OCI-LY7 (cell line): ENCODE measurements at regions not wholly inside any gene's neighbourhood (a gene's known extent, or its start where the extent isn't known, plus 50 kb on each side); places are given as distances from the start of the nearest gene placed in this dataset.

Experiments used
- BruUV-seq: library from RNA; stranded (reverse); fragments of 400-500 nt; replicated peaks from 2 replicates; lab custom pipeline; 2021; lab: Mats Ljungman, UMichigan
- CTCF ChIA-PET: fragments of 300-600 bp; sonication (Branson Sonifier 250); formaldehyde crosslinking; loops from one replicate; lab custom pipeline; 2022; ENCODE audit warnings: antibody characterized with exemption; ENCODE audit not compliant: unreplicated experiment; lab: Charles Lee
- POLR2A ChIA-PET: fragments of 300-600 bp; sonication (Branson Sonifier 250); formaldehyde crosslinking; loops from one replicate; lab custom pipeline; 2022; ENCODE audit warnings: antibody characterized with exemption; lab: Charles Lee
- DNase-seq: peaks from one replicate; pipeline ENCODE4 v3.0.0-alpha.2; 2015; ENCODE audit warnings: low spot score
- H2AFZ ChIP-seq: fragments of 200-600 bp; sonication (generic), shearing (Covaris generic); 2 replicates; pipeline ENCODE4 v1.6.1; 2014; ENCODE audit warnings: mild to moderate bottlenecking, antibody characterized with exemption, low read length, moderate library complexity
- H3K27ac ChIP-seq: fragments of 200-600 bp; sonication (generic); 2 replicates; pipeline ENCODE4 v1.5.1; 2014; ENCODE audit warnings: mixed run types, low read depth, mild to moderate bottlenecking, moderate library complexity, low read length, inconsistent platforms; ENCODE audit not compliant: poor library complexity, severe bottlenecking
- H3K36me3 ChIP-seq: fragments of 200-600 bp; sonication (generic); 2 replicates; pipeline ENCODE4 v1.6.1; 2014; ENCODE audit warnings: mild to moderate bottlenecking, antibody characterized with exemption, low read length, moderate library complexity, mixed read lengths; ENCODE audit not compliant: insufficient read depth
- H3K4me1 ChIP-seq: fragments of 200-600 bp; sonication (generic); 2 replicates; pipeline ENCODE4 v1.5.1; 2014; ENCODE audit warnings: mild to moderate bottlenecking, low read length; ENCODE audit not compliant: insufficient read depth, poor library complexity, severe bottlenecking
- H3K4me2 ChIP-seq: fragments of 200-600 bp; sonication (generic); 2 replicates; pipeline ENCODE4 v1.6.1; 2014; ENCODE audit warnings: mild to moderate bottlenecking, low read length
- H3K4me3 ChIP-seq: fragments of 200-600 bp; sonication (generic); 2 replicates; pipeline ENCODE4 v1.5.1; 2014; ENCODE audit warnings: mild to moderate bottlenecking, low read depth, low read length; ENCODE audit not compliant: poor library complexity, severe bottlenecking
- H3K79me2 ChIP-seq: fragments of 200-600 bp; sonication (generic); 2 replicates; pipeline ENCODE4 v1.6.1; 2016; ENCODE audit warnings: low read depth, mild to moderate bottlenecking, low read length, moderate library complexity, mixed read lengths; ENCODE audit not compliant: insufficient read depth
- H3K9me2 ChIP-seq: fragments of 200-600 bp; sonication (generic); 2 replicates; pipeline ENCODE4 v1.6.1; 2016; ENCODE audit warnings: mild to moderate bottlenecking, low read length, mixed read lengths; ENCODE audit not compliant: insufficient read depth
- H3K9me3 ChIP-seq: fragments of 200-600 bp; sonication (generic); 2 replicates; pipeline ENCODE4 v1.6.1; 2014; ENCODE audit warnings: mild to moderate bottlenecking, mixed run types, low read length, mixed read lengths
- H4K20me1 ChIP-seq: fragments of 200-600 bp; sonication (generic); 2 replicates; pipeline ENCODE4 v1.6.1; 2014; ENCODE audit warnings: mild to moderate bottlenecking, antibody characterized with exemption, low read length, moderate library complexity, mixed read lengths; ENCODE audit not compliant: insufficient read depth
- CTCF ChIP-seq: fragments of 200-600 bp; sonication (generic); conservative IDR thresholded peaks from 2 replicates; pipeline ENCODE4 v1.5.1; 2014; ENCODE audit warnings: mild to moderate bottlenecking, antibody characterized with exemption, low read length, moderate library complexity, mixed read lengths
- EZH2phosphoT487 ChIP-seq: fragments of 200-600 bp; sonication (generic); IDR thresholded peaks from 2 replicates; pipeline ENCODE4 v1.6.1; 2018; ENCODE audit warnings: low read depth, borderline replicate concordance, mild to moderate bottlenecking, mixed run types, antibody characterized with exemption, low read length, moderate library complexity, mixed read lengths
- intact Hi-C: fragments of 100-400 bp; cut with micrococcal nuclease; formaldehyde crosslinking; loops from one replicate; pipeline ENCODE4 v1.10.0; 2022; ENCODE audit not compliant: unreplicated experiment

GRCh38 chr10:118924493-118924892 is 105.0 kb upstream of the NANOS1 start:
- ChIA-PET POLR2A (no interaction called here), CTCF (no interaction called here)
- no peak for DNase-seq
- no peaks in the 10 kb centered on the region for H3K9me3 ChIP-seq
- no peaks in the 10 kb centered on the region for H4K20me1 ChIP-seq
- no peak for TF ChIP-seq EZH2phosphoT487
- no peak for TF ChIP-seq CTCF
- no TSS peak for BruUV-seq
- no peaks in the 10 kb centered on the region for H3K79me2 ChIP-seq
- H3K4me2 ChIP-seq = no peak overlapping the region
- no peak overlapping the region for H3K4me3 ChIP-seq
- no peak overlapping the region for H3K27ac ChIP-seq
- intact Hi-C loops = no loop called here
- H3K36me3 ChIP-seq = no peaks in the 10 kb centered on the region
- H3K4me1 ChIP-seq = no peaks in the 10 kb centered on the region
- H2AFZ ChIP-seq = no peak overlapping the region
- H3K9me2 ChIP-seq = no peaks in the 10 kb centered on the region

GRCh38 chr10:118925404-118926071 is 104.0 kb upstream of the NANOS1 start:
- no peaks in the 10 kb centered on the region for H4K20me1 ChIP-seq
- TF ChIP-seq CTCF (no peak), EZH2phosphoT487 (no peak)
- H3K4me1 ChIP-seq = no peaks in the 10 kb centered on the region
- H3K9me2 ChIP-seq = no peaks in the 10 kb centered on the region
- no TSS peak for BruUV-seq
- H3K36me3 ChIP-seq = no peaks in the 10 kb centered on the region
- H3K9me3 ChIP-seq = 0 out of 2 replicates have a peak, but pooled peaks cover under 1% of the 10 kb centered on the region
- intact Hi-C loops = no loop called here
- H3K27ac ChIP-seq = no peak overlapping the region
- H3K4me3 ChIP-seq = no peak overlapping the region
- CTCF ChIA-PET = no interaction called here
- POLR2A ChIA-PET = interaction anchor here (0.5 kb wide), 1 partner anchor 197 kb away, joined by 4 read pairs; no protein-coding TSS in a partner anchor
- no peak for DNase-seq
- H3K79me2 ChIP-seq = no peaks in the 10 kb centered on the region
- H3K4me2 ChIP-seq = no peak overlapping the region
- H2AFZ ChIP-seq = no peak overlapping the region

GRCh38 chr10:118926072-118926417 is 103.5 kb upstream of the NANOS1 start:
- ChIA-PET POLR2A (no interaction called here), CTCF (no interaction called here)
- H4K20me1 ChIP-seq = no peaks in the 10 kb centered on the region
- no peaks in the 10 kb centered on the region for H3K36me3 ChIP-seq
- H3K4me1 ChIP-seq = no peaks in the 10 kb centered on the region
- no TSS peak for BruUV-seq
- TF ChIP-seq CTCF (no peak), EZH2phosphoT487 (no peak)
- H3K4me3 ChIP-seq = no peak overlapping the region
- no peak overlapping the region for H3K4me2 ChIP-seq
- H3K79me2 ChIP-seq = no peaks in the 10 kb centered on the region
- intact Hi-C loops = no loop called here
- H2AFZ ChIP-seq = no peak overlapping the region
- no peak for DNase-seq
- 0 out of 2 replicates have a peak, but pooled peaks cover 6% of the 10 kb centered on the region for H3K9me3 ChIP-seq
- H3K27ac ChIP-seq = no peak overlapping the region
- no peaks in the 10 kb centered on the region for H3K9me2 ChIP-seq
